GM18519 (cell line): ENCODE measurements at regions not wholly inside any gene's neighbourhood (a gene's known extent, or its start where the extent isn't known, plus 50 kb on each side); places are given as distances from the start of the nearest gene placed in this dataset.

Source experiments
- ATAC-seq: cut with Tn5 transposase; IDR thresholded peaks from one replicate; pipeline ENCODE4 v1.9.1; 2021; ENCODE audit warnings: mild to moderate bottlenecking, moderate library complexity; ENCODE audit not compliant: unreplicated experiment, low FRiP score

DNA sequence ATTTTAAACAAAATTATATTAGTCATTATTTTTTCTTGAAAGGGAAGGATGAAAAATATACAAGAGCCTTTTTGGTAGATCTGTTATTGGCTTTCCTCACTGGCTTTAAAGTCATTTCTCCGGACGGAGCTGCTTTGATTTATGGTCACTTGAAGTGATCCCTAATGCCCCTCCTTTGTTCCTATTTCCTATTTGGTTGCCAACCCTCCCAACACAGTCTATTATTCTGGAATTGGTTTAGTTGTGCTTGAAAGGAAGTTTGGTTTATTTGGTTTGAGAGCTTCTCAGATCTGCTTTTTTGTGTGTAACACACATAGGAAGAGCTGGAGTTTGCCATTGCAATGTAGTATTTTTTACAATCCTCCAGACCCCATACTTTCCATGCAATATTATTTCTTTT, 347.9 kb downstream of the RFPL4B start:
- no peak for ATAC-seq

DNA sequence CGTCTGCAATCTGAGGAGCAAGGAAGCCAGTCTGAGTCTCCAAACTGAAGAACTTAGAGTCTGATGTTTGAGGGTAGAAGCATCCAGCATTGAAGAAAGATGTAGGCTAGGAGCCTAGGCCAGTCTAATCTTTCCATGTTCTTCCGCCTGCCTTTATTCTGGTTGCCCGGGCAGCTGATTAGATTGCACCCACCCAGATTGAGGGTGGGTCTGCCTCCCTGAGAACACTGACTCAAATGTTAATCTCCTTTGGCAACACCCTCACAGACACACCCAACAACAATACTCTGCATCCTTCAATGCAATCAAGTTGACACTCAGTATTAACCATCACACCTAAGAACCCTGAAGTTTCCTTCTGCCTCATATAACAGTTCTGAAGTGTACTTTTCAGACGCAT, 350.1 kb downstream of the RFPL4B start:
- no peak for ATAC-seq

DNA sequence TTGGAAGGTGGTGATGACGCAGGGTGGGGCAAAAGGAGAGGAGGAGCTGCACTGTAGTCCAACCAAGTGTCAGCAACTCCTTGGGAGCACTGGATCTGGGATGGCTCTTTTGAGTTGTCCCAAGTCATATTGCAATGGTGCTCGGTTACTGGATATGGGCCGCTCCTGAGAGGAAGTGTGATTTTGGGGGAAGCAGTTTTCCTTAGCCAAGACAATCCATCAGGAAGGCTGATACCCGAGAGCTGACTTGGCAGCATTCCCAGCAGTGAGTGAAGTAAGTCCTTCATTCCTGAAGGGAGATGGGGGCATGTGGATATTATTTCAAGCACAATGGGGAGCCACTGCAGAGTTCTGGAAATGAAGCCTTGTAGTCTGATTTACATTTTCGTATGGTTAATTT, 354.1 kb downstream of the RFPL4B start:
- ATAC-seq: no peak

DNA sequence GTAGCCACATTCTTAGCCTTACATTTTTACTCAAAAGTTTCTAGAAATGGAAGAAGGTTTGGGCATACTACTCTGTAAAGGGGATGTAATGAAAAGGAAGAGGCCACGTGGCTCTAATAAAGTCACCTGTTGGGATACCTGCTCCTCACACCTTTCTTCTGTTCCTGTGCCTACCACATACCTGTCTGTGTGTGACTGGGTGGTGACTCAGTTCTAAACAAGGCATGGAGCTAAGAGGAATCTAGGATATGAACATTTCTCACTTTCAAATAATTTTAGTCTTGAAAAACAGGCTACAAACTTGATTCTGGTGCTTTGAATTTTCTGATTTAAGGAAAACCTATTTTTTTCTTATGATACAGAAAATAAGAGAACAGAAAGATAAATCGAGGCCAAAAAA, 363.6 kb downstream of the RFPL4B start:
- no peak for ATAC-seq

DNA sequence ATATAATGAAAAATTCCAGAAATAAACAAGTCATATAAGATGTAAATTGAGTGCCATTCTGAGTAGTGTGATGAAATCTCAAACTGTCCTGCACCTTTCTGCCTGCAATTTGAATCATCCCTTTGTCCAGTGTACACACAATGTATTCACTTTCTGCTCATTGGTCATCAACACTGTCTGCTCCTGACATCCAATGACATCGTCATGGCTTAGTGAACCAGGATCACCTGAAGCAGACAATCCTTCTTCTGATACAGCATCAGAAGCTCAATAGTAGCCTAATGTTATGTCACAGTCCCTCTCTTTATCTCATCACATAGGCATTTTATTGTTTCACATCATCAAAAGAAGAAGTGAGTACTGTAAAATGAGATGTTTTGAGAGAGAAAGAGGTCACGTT, 366.3 kb downstream of the RFPL4B start:
- ATAC-seq: no peak

DNA sequence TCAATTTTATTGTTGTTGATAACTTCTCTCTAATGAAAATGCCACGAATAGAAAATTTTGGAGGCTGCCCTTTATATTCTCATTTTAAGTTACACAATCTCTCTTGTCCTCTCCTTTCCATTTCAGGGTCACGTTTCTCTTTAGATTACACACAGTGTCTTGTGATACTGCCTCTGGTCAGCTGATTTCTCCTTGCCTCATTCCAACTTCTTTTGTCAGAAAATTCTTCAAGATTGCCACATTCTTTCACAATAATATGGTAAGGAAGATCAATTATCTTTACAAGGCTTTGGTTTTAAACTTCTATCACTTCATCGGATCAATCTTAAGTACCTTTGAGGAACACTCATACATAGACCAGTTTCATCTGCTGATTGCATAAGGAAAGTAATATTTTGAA, 370.3 kb downstream of the RFPL4B start:
- ATAC-seq: no peak

DNA sequence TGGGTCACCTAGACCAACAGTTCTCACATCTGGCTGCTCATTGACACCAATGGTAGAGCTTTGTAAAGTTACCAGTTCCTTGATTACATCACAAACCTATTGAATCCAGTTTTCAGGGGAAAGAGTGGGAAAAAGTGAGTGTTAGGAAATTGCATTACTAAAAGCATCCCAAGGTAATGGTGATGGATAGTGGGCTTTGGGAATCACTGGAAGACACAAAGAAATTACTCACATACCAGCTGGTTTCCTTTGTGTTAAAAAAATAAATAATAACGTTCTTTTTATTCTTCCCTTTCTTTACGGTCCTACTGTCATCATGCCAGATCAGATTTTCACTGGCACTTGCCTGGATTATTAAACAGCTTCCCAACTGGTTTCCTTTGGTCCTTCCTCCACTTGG, 370.7 kb downstream of the RFPL4B start:
- no peak for ATAC-seq

DNA sequence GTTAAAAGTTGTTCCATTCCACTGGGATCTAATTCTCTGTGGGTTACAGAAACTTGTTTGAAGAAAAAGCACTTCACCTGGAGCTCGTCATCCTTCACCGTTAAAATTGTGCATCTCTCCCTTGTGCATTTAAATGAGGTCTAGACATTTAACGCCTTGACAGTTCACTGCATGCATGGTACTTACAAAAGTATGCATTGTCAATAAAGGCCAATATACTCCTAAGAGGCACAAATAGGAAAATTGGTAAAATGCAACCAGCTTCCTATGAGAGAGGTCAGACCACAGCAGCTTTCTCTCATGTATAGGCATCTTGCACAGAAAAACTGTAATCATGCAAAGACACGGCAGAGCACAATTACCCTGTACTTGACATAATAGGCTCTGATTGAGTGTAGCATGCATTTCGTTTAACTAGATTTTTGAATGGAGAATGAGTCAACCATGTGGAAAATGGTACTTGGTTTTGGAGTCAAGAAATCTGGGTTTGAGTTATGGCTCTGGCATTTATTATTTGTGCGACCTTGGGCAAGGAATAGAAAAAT, 378.5 kb downstream of the RFPL4B start:
- ATAC-seq: no peak

DNA sequence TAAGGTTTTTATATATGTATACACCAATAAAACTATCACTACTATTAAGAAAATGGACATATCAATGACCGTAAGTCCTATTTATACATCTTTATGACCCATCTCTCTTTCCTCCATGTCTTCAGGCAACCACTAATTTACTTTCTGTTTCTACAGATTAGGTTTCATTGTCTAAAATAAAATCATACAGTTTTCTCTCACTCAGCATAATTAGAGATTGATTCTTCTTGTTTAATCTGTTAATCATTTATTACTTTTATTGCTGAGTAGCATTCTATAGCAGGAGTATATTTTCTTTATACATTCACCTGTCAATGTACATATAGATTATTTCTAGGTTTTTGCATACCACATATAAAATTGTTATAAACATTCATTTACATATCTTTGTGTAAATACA, 388.0 kb downstream of the RFPL4B start:
- no peak for ATAC-seq

DNA sequence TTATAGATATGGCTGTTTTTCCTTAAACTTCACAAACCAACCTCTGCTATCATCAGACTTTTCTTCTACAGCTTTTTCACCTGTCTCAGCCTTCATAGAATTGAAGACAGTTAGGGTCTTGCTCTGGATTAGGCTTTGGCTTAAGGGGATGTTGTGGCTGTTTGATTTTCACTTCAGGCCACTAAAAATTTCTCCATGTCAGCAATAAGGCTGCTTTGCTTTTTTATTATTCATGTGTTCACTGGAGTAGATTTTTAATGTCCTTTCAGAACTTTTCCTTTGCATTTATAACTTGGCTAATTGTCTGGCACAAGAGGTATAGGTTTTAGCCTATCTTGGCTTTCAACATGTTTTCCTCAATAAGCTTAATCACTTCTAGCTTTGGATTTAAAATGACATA, 392.6 kb downstream of the RFPL4B start:
- ATAC-seq: no peak

DNA sequence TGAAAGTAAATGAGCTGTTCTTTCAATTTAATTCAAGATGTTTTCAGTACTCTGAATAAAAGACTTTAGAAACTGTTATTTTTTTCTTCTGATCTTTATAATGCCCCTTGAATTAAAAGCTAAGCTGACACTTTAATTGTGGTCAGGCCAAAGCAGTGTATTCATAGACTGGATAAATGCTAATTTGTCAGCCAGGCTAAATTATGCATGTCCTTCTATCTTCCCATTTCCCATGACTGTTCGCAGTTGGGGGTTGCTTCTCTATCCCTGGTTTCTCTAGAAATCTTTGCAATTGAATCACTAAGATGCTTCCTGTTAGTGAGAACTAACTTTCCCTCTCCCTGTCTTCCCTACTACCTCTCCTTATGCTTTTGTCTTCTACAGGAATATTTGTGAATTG, 396.2 kb downstream of the RFPL4B start:
- no peak for ATAC-seq

DNA sequence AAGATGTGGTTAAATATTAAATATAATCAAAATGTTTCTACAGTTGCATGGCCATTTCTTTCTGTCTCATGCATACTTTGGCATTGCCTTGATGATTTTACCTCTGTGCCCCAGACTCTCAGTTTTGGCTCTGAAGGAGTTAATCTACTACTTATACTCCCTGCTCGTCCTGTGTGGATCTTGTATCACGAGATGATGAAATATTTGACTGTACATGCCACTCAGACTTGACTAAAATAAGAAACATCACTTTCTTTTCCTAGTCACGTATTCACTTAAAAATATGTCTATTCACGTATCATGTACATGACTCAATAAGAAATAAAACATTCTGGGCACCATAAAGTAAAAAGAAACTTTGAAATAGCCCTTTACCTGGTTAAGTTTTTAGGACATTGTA, 397.7 kb downstream of the RFPL4B start:
- ATAC-seq: no peak

DNA sequence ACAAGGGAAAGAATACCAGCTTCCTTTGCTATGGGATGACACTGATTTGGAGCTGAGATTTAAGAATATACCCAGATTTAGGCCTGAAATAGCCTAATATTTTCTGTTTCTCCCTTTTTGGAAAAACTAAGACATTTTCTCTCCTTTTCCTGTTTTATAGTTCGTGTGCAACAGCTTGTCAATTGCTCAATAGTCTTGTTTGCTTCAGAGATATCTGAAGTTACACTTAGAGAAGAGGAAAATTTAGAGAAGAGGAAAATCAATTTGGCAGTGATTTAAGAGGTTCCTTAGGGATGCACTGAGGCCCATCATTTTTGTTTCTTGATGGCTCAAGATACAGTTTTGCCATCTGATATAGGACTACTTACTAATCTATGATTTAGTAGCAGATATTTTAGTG, 398.6 kb downstream of the RFPL4B start:
- no peak for ATAC-seq

DNA sequence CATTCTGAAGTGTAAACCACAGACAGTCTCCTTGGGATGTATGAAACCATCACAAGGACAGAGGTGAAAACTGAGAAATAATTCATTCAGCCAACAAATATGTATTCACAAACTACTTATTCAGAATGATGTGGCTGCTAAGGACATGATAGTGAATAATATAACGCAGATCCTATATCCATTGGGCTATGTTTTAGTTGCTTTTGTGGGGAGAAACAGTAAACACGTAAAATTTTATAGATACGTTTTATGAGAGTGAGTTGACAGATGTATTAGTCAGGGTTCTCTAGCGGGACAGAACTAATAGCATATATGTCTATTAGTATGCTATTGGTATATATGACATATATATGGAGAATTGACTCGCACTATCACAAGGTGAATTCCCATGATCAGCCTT, 402.5 kb downstream of the RFPL4B start:
- ATAC-seq: no peak

DNA sequence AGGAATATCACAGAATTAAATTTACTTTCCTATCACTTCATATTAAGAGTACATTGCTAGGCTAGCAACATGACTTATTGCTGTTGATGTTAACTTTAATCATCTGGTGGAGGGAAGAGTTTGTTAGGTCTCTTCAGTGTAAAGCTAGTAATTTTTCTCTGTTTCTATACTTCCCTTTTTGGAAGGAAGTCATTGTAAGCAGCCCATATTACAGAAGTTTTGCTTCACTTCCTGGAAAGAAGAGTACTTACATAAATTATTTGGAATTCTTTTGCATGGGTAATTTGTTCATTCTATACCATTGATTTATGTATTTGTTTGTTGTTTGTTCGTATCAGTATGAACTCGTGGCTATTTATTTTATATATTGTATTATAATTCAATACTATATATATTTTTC, 405.2 kb downstream of the RFPL4B start:
- ATAC-seq: no peak

DNA sequence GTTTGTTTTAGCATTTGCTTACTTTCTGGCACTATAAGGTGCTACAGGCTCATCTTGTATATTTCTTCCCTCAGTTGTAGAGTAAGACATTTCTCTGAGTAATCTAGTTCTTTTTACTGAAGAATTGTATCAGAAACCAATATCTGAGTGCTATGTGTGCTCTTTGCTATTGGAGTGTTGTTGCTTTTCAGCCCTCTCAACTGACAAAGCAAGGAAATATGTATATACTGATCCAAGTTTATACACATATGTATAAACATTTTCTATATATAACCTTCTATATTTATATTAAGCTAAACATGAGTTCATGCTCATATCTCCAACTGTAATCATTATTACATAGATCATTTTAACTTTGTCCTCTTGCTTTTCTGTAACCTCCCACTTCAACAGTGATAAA, 405.7 kb downstream of the RFPL4B start:
- no peak for ATAC-seq

DNA sequence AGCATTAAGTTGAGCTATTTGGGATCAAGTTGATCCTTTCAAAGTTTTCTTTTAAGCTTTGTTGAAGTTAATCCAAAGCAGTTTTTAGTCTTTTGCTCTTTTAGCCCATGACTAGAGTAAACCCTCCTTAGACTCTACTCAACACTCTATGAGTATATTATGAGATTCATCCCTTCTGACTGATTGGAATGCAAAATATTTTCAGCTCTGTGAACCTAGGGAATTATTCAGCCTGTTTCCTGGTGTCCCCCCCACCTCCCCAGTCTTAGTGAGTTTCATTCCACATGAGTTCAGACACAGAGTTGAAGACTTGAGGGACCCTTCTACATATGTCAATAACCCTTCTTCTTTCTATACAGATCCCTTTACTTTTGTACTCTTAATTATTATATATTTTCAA, 413.7 kb downstream of the RFPL4B start:
- no peak for ATAC-seq

DNA sequence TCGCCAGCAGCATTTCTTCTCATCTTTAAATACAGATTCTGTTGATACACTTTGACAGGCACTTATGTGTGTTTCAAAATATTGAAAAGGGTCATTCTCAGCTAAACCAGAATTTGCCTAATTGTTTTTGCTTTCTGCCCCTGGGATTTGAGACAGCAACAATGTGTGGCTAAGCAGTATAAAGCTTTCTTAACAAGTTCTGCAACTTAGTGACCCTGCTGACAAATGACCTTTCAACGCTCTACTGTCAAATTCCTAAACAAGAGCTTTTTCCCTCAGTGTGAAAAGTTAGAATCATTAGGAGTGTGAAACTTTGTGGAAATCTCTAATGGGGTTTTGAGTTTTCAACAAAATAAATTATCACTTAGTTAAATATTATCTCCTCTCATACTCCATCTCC, 414.6 kb downstream of the RFPL4B start:
- no peak for ATAC-seq

DNA sequence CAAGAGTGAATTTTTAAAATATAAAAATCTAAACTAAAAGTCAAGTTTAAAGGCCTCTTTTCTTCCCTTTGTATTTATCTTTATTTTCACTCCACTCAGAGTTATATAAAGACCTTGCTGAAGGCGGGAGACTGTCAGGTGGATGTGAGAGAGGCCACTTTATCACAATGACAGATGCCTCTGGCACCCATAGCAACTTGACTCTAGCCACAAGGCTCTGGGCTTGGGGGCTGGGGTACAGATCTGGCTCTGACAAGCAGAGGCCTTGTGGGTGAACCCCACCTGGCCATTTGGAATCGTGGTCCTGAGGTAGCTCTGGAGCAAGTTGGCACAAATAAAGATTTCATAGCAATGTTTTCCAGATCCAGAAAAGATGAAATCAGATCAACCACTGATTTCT, 417.2 kb downstream of the RFPL4B start:
- ATAC-seq: no peak

DNA sequence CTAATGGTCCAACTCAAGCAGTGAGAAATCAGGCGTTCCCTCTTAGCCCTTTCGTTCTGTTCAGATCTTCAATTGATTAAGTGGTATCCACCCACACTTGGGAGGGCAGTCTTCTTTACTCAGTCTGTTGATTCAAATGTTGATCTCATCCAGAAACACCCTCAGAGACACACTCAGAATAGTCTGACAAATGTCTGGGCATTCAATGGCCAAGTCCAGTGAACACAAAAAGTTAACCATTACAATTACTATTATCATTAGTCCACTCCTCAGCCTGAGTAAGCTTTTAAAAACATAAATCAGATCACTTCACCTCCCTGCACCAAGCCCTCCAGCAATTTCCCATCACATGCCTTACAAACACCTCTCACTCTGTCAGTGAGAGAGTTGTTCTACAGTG, 423.2 kb downstream of the RFPL4B start:
- ATAC-seq: no peak

DNA sequence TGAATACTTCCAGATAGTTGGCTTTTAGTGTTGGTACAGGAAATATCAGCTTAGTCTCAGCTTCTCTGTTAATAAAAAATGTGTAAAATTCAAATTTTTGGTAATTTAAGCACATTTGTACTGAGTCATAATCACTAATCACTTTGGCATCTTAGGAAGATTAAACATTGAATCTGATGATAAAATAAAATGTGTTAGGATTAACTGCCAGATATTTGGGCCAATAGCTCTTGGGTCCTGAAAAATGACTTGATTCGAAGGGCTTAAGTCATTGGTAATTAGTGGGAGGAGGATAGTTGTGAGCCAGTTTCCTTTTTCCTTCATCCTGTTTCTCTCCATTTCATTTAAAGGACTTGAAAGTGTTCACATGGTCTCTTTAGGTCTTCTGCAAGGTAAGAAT, 426.1 kb downstream of the RFPL4B start:
- ATAC-seq: no peak

DNA sequence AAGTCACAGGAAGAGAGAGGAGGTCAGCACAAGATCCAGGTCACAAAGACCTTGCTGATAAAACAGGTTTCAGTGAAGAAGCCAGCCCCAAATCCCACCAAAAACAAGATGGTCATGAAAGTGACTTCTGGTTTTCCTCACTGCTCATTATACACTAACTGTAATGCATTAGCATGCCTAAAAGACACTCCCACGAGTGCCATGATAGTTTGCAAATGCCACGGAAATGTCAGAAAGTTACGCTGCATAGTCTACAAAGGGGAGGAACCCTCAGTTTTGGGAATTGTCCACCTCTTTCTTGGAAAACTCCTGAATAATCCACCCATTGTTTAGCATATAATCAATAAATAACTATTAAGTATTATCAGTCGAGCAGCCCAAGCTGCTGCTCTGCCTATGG, 427.2 kb downstream of the RFPL4B start:
- ATAC-seq: no peak

DNA sequence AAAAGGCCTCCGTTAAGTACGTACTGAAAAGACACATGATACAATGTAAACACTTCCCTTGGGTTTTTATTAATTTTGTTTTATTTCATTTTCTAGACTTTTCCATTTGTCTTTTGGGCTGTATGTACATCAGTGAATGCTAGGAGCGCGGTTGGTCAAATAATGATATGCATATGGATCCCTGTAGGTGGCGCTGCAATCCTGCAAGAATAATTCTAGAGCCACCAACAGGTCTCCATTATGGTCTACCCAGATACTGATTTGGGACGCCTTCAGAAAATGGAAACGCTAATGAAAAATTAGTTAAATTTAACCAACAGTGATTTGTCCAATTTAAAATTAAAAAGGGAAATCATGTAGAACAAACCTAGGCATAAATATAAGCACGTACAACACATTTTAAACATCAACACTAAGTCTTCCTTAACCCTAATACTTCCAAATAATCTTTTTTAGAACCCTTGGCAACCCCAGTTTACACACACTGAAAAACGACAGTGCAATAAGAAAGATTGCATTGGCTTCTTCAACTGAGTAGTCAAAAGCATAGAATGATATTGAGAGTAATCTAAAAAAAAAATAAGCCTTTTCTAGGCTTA, 433.5 kb downstream of the RFPL4B start:
- ATAC-seq: peak; percentile 95
